Progenitor cell of endocrine pancreas (in vitro differentiated cells): ENCODE measurements at regions not wholly inside any gene's neighbourhood (a gene's known extent, or its start where the extent isn't known, plus 50 kb on each side); places are given as distances from the start of the nearest gene placed in this dataset.
A peak's percentile ranks its signal among the peaks of the same experiment; 100 is the strongest.

Experiments used
- DNase-seq: peaks from one replicate; pipeline ENCODE4 v3.0.0; 2021; ENCODE audit warnings: low spot score; ENCODE audit not compliant: unreplicated experiment
- H3K27ac Mint-ChIP-seq: 2 replicates; pipeline ENCODE4 v1.8.0; 2021; ENCODE audit warnings: mild to moderate bottlenecking, moderate library complexity, mixed read lengths
- H3K27me3 Mint-ChIP-seq: 2 replicates; pipeline ENCODE4 v1.8.0; 2021; ENCODE audit warnings: mixed read lengths
- H3K36me3 Mint-ChIP-seq: 2 replicates; pipeline ENCODE4 v1.8.0; 2022; ENCODE audit warnings: mixed read lengths; ENCODE audit not compliant: insufficient read depth
- H3K4me1 Mint-ChIP-seq: 2 replicates; pipeline ENCODE4 v1.8.0; 2021; ENCODE audit warnings: low read depth, mixed read lengths
- H3K4me3 Mint-ChIP-seq: 2 replicates; pipeline ENCODE4 v1.8.0; 2021; ENCODE audit warnings: low read depth, mild to moderate bottlenecking, moderate library complexity, mixed read lengths
- H3K9me3 Mint-ChIP-seq: 2 replicates; pipeline ENCODE4 v1.8.0; 2021; ENCODE audit warnings: low read depth, mixed read lengths
- TF ChIP-seq, protein P1 (sequence below): fragments of 200-600 bp; sonication (generic); IDR thresholded peaks from one replicate; pipeline ENCODE4 v1.5.0; 2021; ENCODE audit warnings: antibody characterized with exemption, mild to moderate bottlenecking; ENCODE audit not compliant: unreplicated experiment

DNA sequence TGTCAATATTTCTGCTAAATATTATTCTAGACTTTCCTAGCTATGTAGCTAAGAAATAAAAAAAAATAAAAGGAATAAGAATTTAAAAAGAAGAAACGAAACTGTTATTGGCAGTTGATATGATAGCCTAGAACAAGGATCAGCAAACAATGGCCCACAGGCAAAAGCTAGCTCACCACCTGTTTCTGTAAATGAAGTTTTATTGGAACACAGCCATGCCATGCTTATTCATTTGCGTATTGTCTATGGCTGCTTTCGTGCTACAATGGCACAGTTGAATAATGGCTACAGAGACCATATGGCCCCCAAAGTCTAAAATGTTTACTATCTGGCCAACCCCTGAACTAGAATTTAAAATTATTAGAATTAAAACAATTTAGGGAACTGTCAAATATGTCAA, 952.6 kb upstream of the MAP3K7 start:
- TF ChIP-seq, protein P1, sequence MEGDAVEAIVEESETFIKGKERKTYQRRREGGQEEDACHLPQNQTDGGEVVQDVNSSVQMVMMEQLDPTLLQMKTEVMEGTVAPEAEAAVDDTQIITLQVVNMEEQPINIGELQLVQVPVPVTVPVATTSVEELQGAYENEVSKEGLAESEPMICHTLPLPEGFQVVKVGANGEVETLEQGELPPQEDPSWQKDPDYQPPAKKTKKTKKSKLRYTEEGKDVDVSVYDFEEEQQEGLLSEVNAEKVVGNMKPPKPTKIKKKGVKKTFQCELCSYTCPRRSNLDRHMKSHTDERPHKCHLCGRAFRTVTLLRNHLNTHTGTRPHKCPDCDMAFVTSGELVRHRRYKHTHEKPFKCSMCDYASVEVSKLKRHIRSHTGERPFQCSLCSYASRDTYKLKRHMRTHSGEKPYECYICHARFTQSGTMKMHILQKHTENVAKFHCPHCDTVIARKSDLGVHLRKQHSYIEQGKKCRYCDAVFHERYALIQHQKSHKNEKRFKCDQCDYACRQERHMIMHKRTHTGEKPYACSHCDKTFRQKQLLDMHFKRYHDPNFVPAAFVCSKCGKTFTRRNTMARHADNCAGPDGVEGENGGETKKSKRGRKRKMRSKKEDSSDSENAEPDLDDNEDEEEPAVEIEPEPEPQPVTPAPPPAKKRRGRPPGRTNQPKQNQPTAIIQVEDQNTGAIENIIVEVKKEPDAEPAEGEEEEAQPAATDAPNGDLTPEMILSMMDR: no peak
- peaks cover 7% of the 10 kb centered on the region for H3K9me3 Mint-ChIP-seq

DNA sequence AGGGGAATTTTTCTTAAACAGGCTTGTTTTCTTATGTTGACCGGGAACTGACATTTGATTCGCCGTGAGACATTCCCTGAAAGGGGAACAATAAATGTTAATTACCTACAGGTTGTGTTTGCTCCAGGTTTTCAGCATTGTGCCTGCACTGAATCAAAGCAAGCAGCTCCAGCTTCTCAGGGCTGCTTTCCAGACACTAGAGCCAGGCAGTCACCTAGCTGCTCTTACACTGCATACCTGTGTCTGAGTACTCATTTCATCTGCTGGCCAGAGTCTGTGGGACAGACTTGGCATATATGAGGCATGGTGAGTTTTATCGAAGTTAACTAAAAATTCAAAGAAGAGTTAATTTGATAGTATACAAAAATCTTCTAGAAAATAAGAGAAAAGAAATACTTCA, 951.8 kb upstream of the MAP3K7 start:
- no peak for DNase-seq
- Mint-ChIP-seq H3K4me1 (peaks cover 2% of the 10 kb centered on the region), H3K4me3 (no peak overlapping the region), H3K27me3 (no peaks in the 10 kb centered on the region), H3K9me3 (peaks cover 7% of the 10 kb centered on the region), H3K36me3 (no peaks in the 10 kb centered on the region), H3K27ac (no peak overlapping the region)
- TF ChIP-seq, protein P1: no peak

More for the DNA sequence above, 952.6 kb upstream of the MAP3K7 start:
- H3K27me3 Mint-ChIP-seq: no peaks in the 10 kb centered on the region
- H3K27ac Mint-ChIP-seq: no peak overlapping the region
- peaks cover 2% of the 10 kb centered on the region for H3K4me1 Mint-ChIP-seq
- DNase-seq: no peak
- H3K4me3 Mint-ChIP-seq: no peak overlapping the region
- H3K36me3 Mint-ChIP-seq: no peaks in the 10 kb centered on the region

DNA sequence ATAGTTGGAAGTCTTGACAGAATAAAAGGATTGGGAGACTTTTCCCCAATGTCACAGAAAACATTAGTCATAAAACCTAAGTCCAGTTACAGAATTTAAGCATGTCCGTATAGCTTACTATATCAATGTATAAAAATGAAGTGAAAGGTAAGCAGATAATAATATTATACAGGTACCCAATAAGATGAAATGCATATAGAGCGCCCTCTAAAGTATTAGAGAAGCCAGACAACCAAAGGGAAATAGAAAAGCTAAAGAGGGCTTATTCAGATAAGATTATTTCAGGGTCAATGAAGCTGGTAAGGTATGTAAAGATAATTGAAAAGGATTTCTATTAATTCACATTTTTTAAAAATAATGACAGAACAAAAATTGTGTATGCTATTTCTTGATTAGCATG, 947.7 kb upstream of the MAP3K7 start:
- no peak for DNase-seq
- Mint-ChIP-seq H3K9me3 (peaks cover 7% of the 10 kb centered on the region), H3K27me3 (no peaks in the 10 kb centered on the region), H3K4me1 (no peaks in the 10 kb centered on the region), H3K36me3 (no peaks in the 10 kb centered on the region), H3K4me3 (no peak overlapping the region), H3K27ac (no peak overlapping the region)
- TF ChIP-seq, protein P1: peak; percentile 20

DNA sequence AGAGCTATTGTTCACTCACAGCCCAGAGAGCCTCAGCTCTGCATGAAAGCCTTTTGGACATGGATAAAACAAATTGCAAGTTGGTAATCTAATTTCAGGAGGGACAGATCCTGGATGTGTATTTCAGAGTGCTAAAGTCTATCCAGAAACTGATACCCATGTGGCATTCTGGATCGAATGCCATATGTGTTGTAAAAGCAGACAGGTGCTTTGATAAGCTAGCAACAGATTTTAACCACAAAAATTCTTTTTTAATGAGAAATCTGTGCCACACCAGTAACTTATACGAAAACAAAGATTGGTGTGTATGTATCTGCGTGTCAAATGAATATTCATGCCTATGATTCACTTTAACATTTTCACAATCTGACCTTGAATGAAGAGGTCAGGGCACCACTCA, 936.6 kb upstream of the MAP3K7 start:
- Mint-ChIP-seq H3K4me1 (no peaks in the 10 kb centered on the region), H3K27me3 (no peaks in the 10 kb centered on the region), H3K36me3 (no peaks in the 10 kb centered on the region), H3K9me3 (no peaks in the 10 kb centered on the region), H3K27ac (no peak overlapping the region), H3K4me3 (no peak overlapping the region)
- DNase-seq: no peak
- TF ChIP-seq, protein P1: no peak

DNA sequence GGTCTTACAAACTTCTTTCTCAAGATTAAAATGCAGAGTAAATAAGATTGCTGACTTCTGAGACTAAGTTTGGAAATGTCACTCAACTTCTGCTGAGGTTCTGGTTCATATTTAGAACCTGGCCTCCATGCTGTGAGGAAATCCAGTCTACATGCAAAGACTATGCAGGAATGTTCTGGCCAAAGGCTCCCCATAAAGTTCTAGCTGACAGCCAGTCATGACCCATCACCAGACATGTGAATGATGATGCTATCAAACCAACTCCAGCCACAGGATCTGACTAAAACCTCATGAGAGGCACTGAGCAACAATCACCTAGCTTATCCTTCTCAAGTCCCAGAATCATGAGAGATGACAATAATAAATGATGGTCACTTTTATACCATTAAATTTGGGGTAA, 935.1 kb upstream of the MAP3K7 start:
- no peaks in the 10 kb centered on the region for H3K4me1 Mint-ChIP-seq
- TF ChIP-seq, protein P1: no peak
- H3K9me3 Mint-ChIP-seq: no peaks in the 10 kb centered on the region
- H3K36me3 Mint-ChIP-seq: no peaks in the 10 kb centered on the region
- no peak overlapping the region for H3K4me3 Mint-ChIP-seq
- no peak for DNase-seq
- H3K27ac Mint-ChIP-seq: no peak overlapping the region
- no peaks in the 10 kb centered on the region for H3K27me3 Mint-ChIP-seq
